GM12891 (cell line): ENCODE measurements at regions not wholly inside any gene's neighbourhood (a gene's known extent, or its start where the extent isn't known, plus 50 kb on each side); places are given as distances from the start of the nearest gene placed in this dataset.

Experiments used
- DNase-seq: peaks from one replicate; pipeline ENCODE4 v3.0.0; 2011; ENCODE audit warnings: low spot score; ENCODE audit not compliant: insufficient read length
- FAIRE-seq: peaks from 2 replicates; lab custom pipeline; 2011; peaks lifted over from hg19 to GRCh38; lab: Jason Lieb, UNC
- PAX5 ChIP-seq: IDR thresholded peaks from 2 replicates; pipeline ENCODE4 v1.6.1; 2011; ENCODE audit warnings: low read length, moderate library complexity, mild to moderate bottlenecking; ENCODE audit not compliant: insufficient read depth, severe bottlenecking
- POLR2A ChIP-seq: IDR thresholded peaks from 2 replicates; pipeline ENCODE4 v1.6.1; 2011; ENCODE audit warnings: low read depth, low read length, control low read depth
- POLR2AphosphoS5 ChIP-seq: IDR thresholded peaks from 2 replicates; pipeline ENCODE4 v1.6.1; 2011; ENCODE audit warnings: low read depth, low read length, control low read depth
- POU2F2 ChIP-seq: IDR thresholded peaks from 2 replicates; pipeline ENCODE4 v1.6.1; 2011; ENCODE audit warnings: low read depth, mild to moderate bottlenecking, control low read depth, low read length, moderate library complexity
- SPI1 ChIP-seq: IDR thresholded peaks from 2 replicates; pipeline ENCODE4 v1.6.1; 2011; ENCODE audit warnings: low read depth, low read length, control low read depth
- TAF1 ChIP-seq: IDR thresholded peaks from 2 replicates; pipeline ENCODE4 v1.6.1; 2011; ENCODE audit warnings: low read depth, low read length, control low read depth

DNA sequence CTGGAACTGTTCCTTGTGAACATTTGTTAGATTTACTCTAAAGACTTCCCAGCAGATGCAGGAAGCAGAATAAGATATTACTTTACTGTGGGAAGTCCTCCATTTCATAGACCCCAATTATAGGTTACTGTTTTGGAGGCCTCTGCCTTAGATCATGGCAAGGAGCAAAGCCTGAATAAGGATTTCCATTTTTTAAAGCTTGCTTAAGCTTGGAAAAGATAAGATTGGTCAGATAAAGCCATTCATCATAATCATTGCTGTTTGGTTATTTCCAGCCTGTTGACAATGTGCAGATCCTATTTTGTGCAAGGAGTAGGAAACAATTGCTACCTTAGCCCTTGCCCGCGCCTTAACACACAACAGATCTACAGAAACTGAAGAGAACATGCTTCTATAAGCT is 129.5 kb upstream of the ITGA1 start:
- DNase-seq, result no peak
- TF ChIP-seq POLR2A (no peak), SPI1 (no peak)
- FAIRE-seq, result no peak

DNA sequence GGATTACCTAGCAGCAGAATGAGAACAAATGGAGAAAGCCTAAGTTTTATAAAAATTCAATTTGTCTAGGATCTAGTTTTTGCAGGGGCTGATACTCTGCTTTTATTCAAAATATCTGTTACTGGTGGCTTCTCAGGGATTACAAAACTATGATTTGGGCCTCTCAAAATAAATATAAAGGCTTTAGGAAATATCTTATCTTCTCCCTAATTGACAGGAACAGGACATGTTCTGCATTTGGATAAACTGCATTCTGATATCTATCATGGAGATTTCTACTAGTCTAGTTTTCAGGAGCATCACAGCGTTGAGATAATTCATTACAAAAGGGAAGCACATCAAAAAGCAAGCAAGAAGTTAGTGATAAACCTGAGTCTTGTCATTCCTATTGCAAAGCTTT is 127.1 kb upstream of the ITGA1 start:
- no peak for TF ChIP-seq POU2F2
- no peak for TF ChIP-seq SPI1
- TF ChIP-seq POLR2AphosphoS5, result no peak
- TF ChIP-seq PAX5, result no peak
- FAIRE-seq (no peak), DNase-seq (no peak)

DNA sequence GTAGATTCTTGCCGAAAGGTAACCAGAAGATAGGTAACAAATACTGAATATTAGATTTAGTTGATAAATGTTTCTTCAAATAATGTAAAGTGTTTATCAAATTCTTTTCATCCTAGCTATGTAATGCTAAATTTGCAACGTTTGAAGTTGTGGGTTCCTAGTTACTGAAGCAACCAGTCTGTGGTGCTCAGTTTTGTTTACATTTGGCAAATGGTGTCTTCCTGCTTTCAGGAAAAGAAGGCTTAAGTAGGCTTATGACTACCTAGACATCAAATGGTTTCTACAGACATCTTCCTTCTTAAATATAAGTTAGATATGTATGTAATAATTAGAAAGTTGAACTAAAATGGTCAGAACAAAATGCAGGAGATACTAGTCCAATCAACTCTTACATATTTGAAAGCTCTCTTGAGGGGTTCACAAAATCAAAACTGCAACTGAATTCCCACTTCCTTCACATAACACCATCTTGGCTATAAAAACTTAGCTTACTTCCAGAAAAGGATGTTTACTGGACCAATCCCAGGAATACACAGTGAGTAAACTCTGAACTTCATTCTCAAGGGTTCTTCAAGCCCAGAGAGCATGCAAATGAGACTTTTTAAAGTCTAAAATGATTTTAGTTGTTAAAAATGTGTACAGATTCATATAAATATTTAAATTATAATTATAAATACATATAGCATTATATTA is 125.7 kb upstream of the ITGA1 start:
- no peak for TF ChIP-seq POLR2A
- TF ChIP-seq TAF1, result no peak
- no peak for TF ChIP-seq POLR2AphosphoS5
- TF ChIP-seq PAX5, result no peak
- TF ChIP-seq POU2F2, result no peak
- no peak for TF ChIP-seq SPI1
- FAIRE-seq, result no peak
- DNase-seq, result no peak

DNA sequence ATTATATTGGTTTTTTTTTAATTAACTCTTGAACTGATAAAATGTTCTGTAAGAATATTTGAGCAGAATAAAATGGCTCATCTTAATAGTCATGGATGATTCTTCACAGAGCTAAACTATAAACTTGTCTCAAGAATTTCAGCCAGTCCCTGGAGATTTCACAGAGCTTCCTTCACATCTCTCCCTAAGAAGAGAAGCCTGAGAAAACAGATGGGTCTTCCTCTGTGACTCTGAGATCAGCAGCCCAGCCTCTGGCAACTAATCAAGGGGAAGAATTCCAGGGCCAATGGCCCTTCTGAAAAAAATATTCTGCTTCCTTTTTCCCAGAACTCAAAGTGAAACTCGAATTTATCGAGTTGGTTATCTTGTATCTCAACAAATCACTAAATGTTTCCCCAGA is 122.2 kb upstream of the ITGA1 start:
- FAIRE-seq (no peak), DNase-seq (no peak)
- TF ChIP-seq SPI1 (no peak), PAX5 (no peak), POLR2AphosphoS5 (no peak), TAF1 (no peak), POLR2A (no peak), POU2F2 (no peak)

DNA sequence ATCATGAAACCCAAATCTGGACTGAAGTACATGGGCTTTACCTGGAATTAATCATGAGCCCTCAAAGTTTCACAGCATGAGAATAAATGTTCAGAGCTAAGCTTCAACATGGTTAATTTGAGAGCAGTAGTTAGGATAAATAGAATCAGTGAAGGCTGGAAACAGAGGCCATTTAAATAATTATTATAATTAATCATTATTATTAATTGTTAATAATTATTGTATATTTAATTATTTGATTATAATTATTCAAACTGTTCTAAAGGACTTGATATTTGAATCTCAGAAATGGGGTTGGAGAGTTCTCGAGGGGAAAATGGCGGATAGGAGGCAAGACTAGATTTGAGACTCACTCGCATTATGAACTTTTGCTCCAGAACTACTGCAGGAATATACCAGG is 119.6 kb upstream of the ITGA1 start:
- FAIRE-seq (no peak), DNase-seq (no peak)
- no peak for TF ChIP-seq SPI1
- no peak for TF ChIP-seq TAF1
- no peak for TF ChIP-seq POLR2A

DNA sequence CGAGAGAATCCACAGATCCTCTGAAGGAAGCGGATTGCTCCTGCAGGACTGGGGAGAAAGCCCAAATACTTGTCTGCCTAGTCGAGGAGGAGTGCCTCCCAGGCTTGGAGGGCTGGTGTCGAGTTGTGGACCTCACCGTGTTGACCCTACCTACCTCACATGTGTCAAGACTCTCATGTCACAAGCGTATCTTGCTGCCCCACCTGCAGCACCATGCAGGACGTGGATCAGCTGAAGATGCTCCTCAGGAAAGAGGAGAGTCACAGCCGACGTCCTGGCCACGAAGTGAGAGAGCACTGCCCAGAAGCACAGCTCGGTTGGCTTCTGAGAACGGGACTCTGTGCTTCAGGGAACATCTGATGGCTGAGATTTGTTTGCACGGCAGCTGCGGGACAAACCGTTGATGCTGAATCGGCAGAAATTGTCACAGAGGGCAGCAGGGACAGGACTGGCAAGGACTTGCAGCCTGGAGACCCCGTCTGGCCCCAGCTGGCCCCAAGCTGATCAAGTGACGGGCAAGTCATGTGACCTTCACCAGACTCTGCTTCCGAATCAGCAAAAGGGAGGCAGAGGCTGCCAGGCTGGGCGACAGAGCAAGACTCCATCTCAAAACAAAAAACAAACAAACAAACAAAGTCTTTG is 119.1 kb upstream of the ITGA1 start:
- no peak for FAIRE-seq
- TF ChIP-seq POLR2AphosphoS5, result no peak
- no peak for TF ChIP-seq POLR2A
- no peak for TF ChIP-seq TAF1
- TF ChIP-seq SPI1, result no peak
- TF ChIP-seq PAX5, result no peak
- TF ChIP-seq POU2F2, result no peak
- no peak for DNase-seq

- TF ChIP-seq PAX5 (no peak), POLR2AphosphoS5 (no peak), POLR2A (no peak), TAF1 (no peak), SPI1 (no peak), POU2F2 (no peak)
- no peak for FAIRE-seq
These were observed 115.3 kb upstream of the ITGA1 start for GRCh38 chr5:52672459-52672858.

DNA sequence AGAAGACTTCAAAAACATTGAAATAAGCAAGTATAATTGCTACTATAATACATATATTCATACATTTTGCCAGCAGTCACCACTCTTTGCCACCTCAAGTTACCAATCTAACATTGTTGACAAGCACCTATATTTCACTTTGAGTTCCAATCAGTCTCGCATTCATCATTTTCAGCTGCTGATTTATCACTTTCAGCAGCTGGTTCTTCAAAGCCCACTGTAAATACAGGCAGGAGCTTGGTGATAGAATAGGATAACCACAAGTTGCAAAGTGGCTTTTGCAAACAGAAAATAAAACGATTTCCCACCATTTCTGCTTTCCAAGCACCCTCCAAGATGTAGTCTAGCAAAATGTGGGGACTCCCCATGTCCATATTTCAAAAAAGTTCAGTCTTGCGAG is 114.2 kb upstream of the ITGA1 start:
- TF ChIP-seq POU2F2, result no peak
- no peak for TF ChIP-seq SPI1
- TF ChIP-seq PAX5, result no peak
- TF ChIP-seq TAF1, result no peak
- no peak for TF ChIP-seq POLR2A
- no peak for TF ChIP-seq POLR2AphosphoS5
- FAIRE-seq (no peak), DNase-seq (no peak)

More at GRCh38 chr5:52672459-52672858, 115.3 kb upstream of the ITGA1 start:
- DNase-seq, result no peak

- TF ChIP-seq POU2F2 (no peak), POLR2A (no peak), PAX5 (no peak), SPI1 (no peak), POLR2AphosphoS5 (no peak), TAF1 (no peak)
- DNase-seq (no peak), FAIRE-seq (no peak)
These were observed 112.7 kb upstream of the ITGA1 start for GRCh38 chr5:52674815-52675545.

DNA sequence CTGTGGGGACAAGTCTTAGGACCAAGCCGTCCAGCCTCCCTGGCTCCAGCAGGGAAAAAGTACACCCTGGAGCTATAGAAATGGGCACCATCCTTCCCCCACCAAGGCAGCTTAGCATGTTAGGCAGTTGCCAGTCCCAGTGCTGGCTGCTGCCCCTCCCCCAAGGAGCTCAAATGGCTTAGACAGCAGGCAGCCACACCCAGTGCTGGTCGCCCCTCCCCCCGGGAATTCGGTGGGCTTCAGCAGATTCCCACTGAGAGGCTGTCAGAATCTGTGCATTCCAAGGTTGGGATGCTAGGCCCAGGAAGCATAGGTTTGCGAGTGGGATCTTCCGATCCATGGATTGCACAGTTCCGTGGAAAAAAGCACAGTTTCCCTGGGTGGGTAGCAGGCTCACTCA is 105.2 kb upstream of the ITGA1 start:
- no peak for FAIRE-seq
- TF ChIP-seq POLR2AphosphoS5, result no peak
- TF ChIP-seq TAF1, result no peak
- TF ChIP-seq SPI1, result no peak
- no peak for TF ChIP-seq PAX5
- TF ChIP-seq POU2F2, result no peak
- TF ChIP-seq POLR2A, result no peak
- no peak for DNase-seq
